ENCODE measurements at regions not wholly inside any gene's neighbourhood (a gene's known extent, or its start where the extent isn't known, plus 50 kb on each side); places are given as distances from the start of the nearest gene placed in this dataset.

DNA sequence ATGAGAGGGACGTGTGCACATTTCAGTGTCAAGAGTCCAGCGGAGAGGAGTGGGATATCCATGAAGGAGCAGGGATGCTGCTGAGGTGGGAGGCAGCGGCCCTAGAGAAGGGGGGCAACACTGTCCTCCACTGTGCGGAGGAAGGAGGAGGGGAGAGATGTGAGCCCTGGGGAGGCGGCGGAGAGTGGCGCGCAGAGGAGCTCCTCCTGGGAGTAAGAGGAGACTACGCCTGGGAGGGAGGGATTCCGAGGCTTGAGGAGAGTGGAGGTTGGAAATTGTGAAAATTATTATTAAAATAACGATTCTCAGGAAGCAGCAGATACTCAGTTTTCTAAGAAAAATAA lies 142.7 kb downstream of the CEP57L1 start (continued):
- TF ChIP-seq ZNF644 (tag; IDR thresholded peaks at IDR 0.05; ENCODE audit: low read depth) (peak; percentile 69; the same call in 1 of the 2 replicates), POLR2G (IDR thresholded peaks at IDR 0.05; ENCODE audit: low read depth, low read length) (0 out of 2 replicates have a peak, but pooled peaks have one; percentile 16), BRD9 (IDR thresholded peaks at IDR 0.05; ENCODE audit: low read depth, partially characterized antibody) (peak; percentile 30), HDGF (IDR thresholded peaks at IDR 0.05) (0 out of 2 replicates have a peak, but pooled peaks have one; percentile 3), NFRKB (IDR thresholded peaks at IDR 0.05; ENCODE audit: low read depth) (0 out of 2 replicates have a peak, but pooled peaks have one; percentile 3), PHF21A (IDR thresholded peaks at IDR 0.05; ENCODE audit: borderline replicate concordance, low read depth) (no peak)
- TF ChIP-seq, protein P1, sequence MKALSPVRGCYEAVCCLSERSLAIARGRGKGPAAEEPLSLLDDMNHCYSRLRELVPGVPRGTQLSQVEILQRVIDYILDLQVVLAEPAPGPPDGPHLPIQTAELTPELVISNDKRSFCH (CRISPR knock-in tag; IDR thresholded peaks at IDR 0.05): no peak
- TF ChIP-seq, protein P1 (tag; IDR thresholded peaks at IDR 0.05): 0 out of 2 replicates have a peak, but pooled peaks have one; percentile 6

DNA sequence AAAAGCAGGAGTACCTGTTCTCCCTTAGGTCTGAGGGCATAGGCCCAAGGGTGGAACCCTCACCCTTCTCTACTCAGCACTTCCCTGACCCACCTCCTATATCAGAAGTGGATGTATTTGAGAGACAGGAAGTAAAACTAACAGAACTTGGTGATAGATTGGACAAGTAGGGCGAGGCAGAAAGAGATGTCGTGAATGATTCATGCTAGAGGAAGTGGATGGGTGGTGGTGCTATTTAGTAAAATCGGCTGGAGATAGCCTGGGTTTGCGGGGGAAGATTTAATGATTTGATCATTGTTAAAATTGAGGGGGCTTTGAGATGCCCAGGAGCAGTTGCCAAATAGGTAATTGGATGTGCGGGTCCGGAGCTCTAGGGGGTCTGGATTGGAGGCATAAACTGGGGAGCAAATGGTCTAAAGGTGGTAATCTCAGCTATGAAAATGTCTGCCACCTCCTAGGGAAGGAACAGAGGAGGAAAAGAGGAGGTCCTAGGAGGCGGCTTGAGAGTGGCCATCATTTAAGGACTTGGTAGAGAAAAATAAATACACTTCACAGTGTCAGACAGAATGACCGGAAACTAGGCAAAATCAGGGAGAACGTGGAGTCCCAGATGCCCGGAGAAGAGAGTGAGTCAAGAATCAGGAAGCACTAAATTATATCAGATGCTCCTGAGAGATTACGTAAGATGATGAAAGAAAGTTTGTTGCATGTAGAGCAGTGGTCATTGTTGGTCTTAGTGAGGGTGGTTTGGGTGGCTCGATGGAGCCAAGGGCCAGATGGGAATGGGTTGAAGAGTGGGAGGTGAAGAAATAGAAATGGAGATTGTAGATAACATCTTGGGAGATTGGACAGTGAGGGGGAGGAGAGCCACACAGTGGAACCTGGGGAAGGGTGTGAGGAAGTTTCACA lies 142.0 kb downstream of the CEP57L1 start:
- Histone ChIP-seq H3K79me2 (ENCODE audit: control insufficient read depth, insufficient read depth, low read length) (no peaks in the 10 kb centered on the region), H2AFZ (ENCODE audit: low read depth, low read length) (peak overlapping the region; percentile 92), H3K36me3 (ENCODE audit: control insufficient read depth, insufficient read depth, low read length) (no peaks in the 10 kb centered on the region), H3K9me1 (ENCODE audit: control insufficient read depth, insufficient read depth, low read length) (no peaks in the 10 kb centered on the region), H3K9me3 (replicated peaks; ENCODE audit: control insufficient read depth, insufficient read depth, low read depth, low read length) (peaks cover 4% of the 10 kb centered on the region; the same call in 1 of the 2 replicates), H3K4me1 (replicated peaks in 1 of 2; ENCODE audit: control insufficient read depth in 2 of 2, insufficient read depth in 2 of 2, low read length in 2 of 2) (peaks cover 21 to 64% of the 10 kb centered on the region in 2 experiments), H3K27ac (ENCODE audit: extremely low read depth, low read depth, low read length) (peak overlapping the region; percentile 93), H3K4me3 (0 out of 2 replicates have a peak overlapping the region, but pooled peaks have one; percentile 1), H4K20me1 (replicated peaks; ENCODE audit: control insufficient read depth, insufficient read depth, low read length) (no peaks in the 10 kb centered on the region), H3K9ac (ENCODE audit: insufficient read depth in 1 of 2, low read depth in 2 of 2, low read length in 2 of 2) (peak overlapping the region; percentile 52 to 72; a peak in 3 of 4 replicates), H3K4me2 (ENCODE audit: insufficient read depth, low read length) (peak overlapping the region; percentile 90), H3K27me3 (ENCODE audit: control insufficient read depth in 2 of 2, insufficient read depth in 2 of 2, low read length in 2 of 2) (no peaks in the 10 kb centered on the region)
- BruUV-seq (replicated peaks): no TSS peak
- WGBS (ENCODE audit: insufficient coverage, low coverage, missing lambda C conversion rate): 20% methylated on average over 12 of the region's 12 CpGs
- in situ Hi-C loops (cut with MboI) (no loop called here), intact Hi-C loops (cut with micrococcal nuclease) (loop anchor here (1.0 to 5.0 kb wide), 3 partner anchors 49 to 140 kb away; partner anchors contain the start of gene CEP57L1)
- peak; percentile 78 for ATAC-seq
- peak; percentile 30 to 84 (median 55) for DNase-seq (ENCODE audit: extremely low read depth in 1 of 4, low spot score in 3 of 4)
- peak; percentile 40 for FAIRE-seq
- ChIA-PET CTCF (ENCODE audit: low intra/inter-chr PET ratio) (interaction anchor here (0.5 kb wide), 1 partner anchor 75 kb away, joined by 3 read pairs; no protein-coding TSS in a partner anchor), POLR2A (interaction anchor here (0.7 to 2.2 kb wide), 9 partner anchors 12 to 147 kb away, joined by 3 to 13 read pairs (median 4); partner anchors contain the start of gene CD164)
- peak; percentile 11 for TF ChIP-seq DACH1 (IDR thresholded peaks at IDR 0.05; ENCODE audit: partially characterized antibody)
- no peak for TF ChIP-seq ZFP1 (CRISPR knock-in tag; IDR thresholded peaks at IDR 0.05)
- TF ChIP-seq GATA2 (CRISPR knock-in tag; IDR thresholded peaks at IDR 0.05): no peak; the same call in none of the 2 replicates
- TF ChIP-seq RBBP5 (IDR thresholded peaks at IDR 0.05; ENCODE audit: borderline replicate concordance, insufficient read depth, low read length, poor library complexity, severe bottlenecking): no peak
- TF ChIP-seq HIVEP1 (CRISPR knock-in tag; IDR thresholded peaks at IDR 0.05): no peak
- no peak for TF ChIP-seq PTTG1 (tag; IDR thresholded peaks at IDR 0.05; ENCODE audit: low read depth)
- no peak for TF ChIP-seq MCM7 (IDR thresholded peaks at IDR 0.05)
- TF ChIP-seq ILF3 (IDR thresholded peaks at IDR 0.05; ENCODE audit: borderline replicate concordance): no peak
- no peak for TF ChIP-seq RBM15 (IDR thresholded peaks at IDR 0.05; ENCODE audit: insufficient read depth, low read length)
- TF ChIP-seq KLF1 (tag; IDR thresholded peaks at IDR 0.05): peak; percentile 67
- TF ChIP-seq BDP1 (IDR thresholded peaks at IDR 0.05; ENCODE audit: insufficient read depth, insufficient read length): no peak
- no peak for TF ChIP-seq ZNF316 (IDR thresholded peaks at IDR 0.05)
- no peak for TF ChIP-seq STAT5A (IDR thresholded peaks at IDR 0.05; ENCODE audit: borderline replicate concordance, low read length)
- TF ChIP-seq, protein P2, sequence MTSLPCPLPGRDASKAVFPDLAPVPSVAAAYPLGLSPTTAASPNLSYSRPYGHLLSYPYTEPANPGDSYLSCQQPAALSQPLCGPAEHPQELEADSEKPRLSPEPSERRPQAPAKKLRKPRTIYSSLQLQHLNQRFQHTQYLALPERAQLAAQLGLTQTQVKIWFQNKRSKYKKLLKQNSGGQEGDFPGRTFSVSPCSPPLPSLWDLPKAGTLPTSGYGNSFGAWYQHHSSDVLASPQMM (CRISPR knock-in tag; IDR thresholded peaks at IDR 0.05): no peak
- TF ChIP-seq ZNF77 (CRISPR knock-in tag; IDR thresholded peaks at IDR 0.05): no peak

Measured in K562 (cell line).